ENCODE measurements at regions not wholly inside any gene's neighbourhood (a gene's known extent, or its start where the extent isn't known, plus 50 kb on each side); places are given as distances from the start of the nearest gene placed in this dataset.

DNA sequence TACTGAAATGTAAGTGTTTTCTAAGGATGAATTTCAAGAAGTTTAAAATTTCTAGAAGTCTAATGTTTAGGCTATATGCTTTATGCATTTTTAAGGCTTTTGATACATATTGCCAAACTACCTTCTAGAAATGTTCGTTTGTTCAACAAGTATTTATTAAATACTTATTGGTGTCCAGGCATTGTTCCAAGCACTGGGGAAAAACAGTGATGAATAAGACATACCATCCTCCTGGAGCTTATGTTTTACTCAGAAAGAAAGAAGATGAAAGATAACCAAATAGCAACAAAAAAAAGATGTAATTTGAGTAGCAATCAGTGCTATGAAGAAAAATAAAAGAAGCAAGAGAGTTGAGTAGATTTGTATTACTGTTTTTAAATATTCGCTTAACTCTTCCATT is 692.9 kb downstream of the SLC4A3 start:
- Histone ChIP-seq H2BK5ac (ENCODE audit: insufficient read length, low read length) (no peak overlapping the region), H3K4me1 (ENCODE audit: insufficient read depth, low read length) (no peaks in the 10 kb centered on the region), H2BK120ac (ENCODE audit: low read depth, low read length, poor library complexity, severe bottlenecking) (no peak overlapping the region), H2AFZ (ENCODE audit: low read length) (no peak overlapping the region), H3K79me2 (ENCODE audit: insufficient read depth, low read length) (no peaks in the 10 kb centered on the region), H3K4me2 (ENCODE audit: insufficient read depth, insufficient read length, low read length) (no peak overlapping the region), H3K79me1 (ENCODE audit: insufficient read depth, low read depth, low read length, poor library complexity, severe bottlenecking) (no peaks in the 10 kb centered on the region), H3K23ac (ENCODE audit: insufficient read length, low read depth, low read length) (no peak overlapping the region), H3K14ac (ENCODE audit: insufficient read depth, low read length) (no peak overlapping the region), H3K56ac (ENCODE audit: insufficient read length, low read depth, low read length) (no peak overlapping the region), H3K9me3 (ENCODE audit: control insufficient read depth, low read depth, low read length) (no peaks in the 10 kb centered on the region), H3K18ac (ENCODE audit: insufficient read length, low read depth, low read length) (no peak overlapping the region), H2AK5ac (ENCODE audit: insufficient read length, low read length) (no peak overlapping the region), H3K27me3 (ENCODE audit: insufficient read depth, low read length) (no peaks in the 10 kb centered on the region), H3K4ac (ENCODE audit: low read depth, low read length) (no peak overlapping the region), H4K20me1 (ENCODE audit: control insufficient read depth, insufficient read depth, insufficient read length) (no peaks in the 10 kb centered on the region), H2BK12ac (ENCODE audit: insufficient read length, low read depth, low read length) (no peak overlapping the region), H4K91ac (ENCODE audit: insufficient read length, low read depth, low read length) (no peak overlapping the region), H4K5ac (ENCODE audit: insufficient read length, low read depth, low read length) (no peak overlapping the region), H3K9ac (ENCODE audit: extremely low read depth, insufficient read length, low read length) (no peak overlapping the region), H3T11ph (ENCODE audit: low read length) (no peak overlapping the region), H2BK15ac (ENCODE audit: low read depth, low read length) (no peak overlapping the region), H4K8ac (replicated peaks; ENCODE audit: insufficient read length, low read depth, low read length) (no peak overlapping the region), H2BK20ac (ENCODE audit: low read depth, low read length, poor library complexity, severe bottlenecking) (no peak overlapping the region), H3K23me2 (ENCODE audit: insufficient read length, low read depth, low read length, poor library complexity, severe bottlenecking) (no peaks in the 10 kb centered on the region), H3K27ac (ENCODE audit: insufficient read length, low read depth, low read length) (no peak overlapping the region)
- no CpG with 5 or more reads among the region's 2 CpGs for WGBS (ENCODE audit: extremely low coverage, insufficient read length, low lambda C conversion rate)
- DNase-seq: no peak
- H3K27me3 Mint-ChIP-seq (ENCODE audit: low read depth): no peaks in the 10 kb centered on the region; the same call in 1 of the 2 replicates
- no peaks in the 10 kb centered on the region for H3K4me1 Mint-ChIP-seq
- H3K4me3 Mint-ChIP-seq: no peak overlapping the region
- H3K9me3 Mint-ChIP-seq: no peaks in the 10 kb centered on the region; a peak in 1 of 5 replicates
- H3K27ac Mint-ChIP-seq: no peak overlapping the region
- no peaks in the 10 kb centered on the region for H3K36me3 Mint-ChIP-seq (ENCODE audit: insufficient read depth in 1 of 3, low read depth in 3 of 3)
- TF ChIP-seq, protein P1, sequence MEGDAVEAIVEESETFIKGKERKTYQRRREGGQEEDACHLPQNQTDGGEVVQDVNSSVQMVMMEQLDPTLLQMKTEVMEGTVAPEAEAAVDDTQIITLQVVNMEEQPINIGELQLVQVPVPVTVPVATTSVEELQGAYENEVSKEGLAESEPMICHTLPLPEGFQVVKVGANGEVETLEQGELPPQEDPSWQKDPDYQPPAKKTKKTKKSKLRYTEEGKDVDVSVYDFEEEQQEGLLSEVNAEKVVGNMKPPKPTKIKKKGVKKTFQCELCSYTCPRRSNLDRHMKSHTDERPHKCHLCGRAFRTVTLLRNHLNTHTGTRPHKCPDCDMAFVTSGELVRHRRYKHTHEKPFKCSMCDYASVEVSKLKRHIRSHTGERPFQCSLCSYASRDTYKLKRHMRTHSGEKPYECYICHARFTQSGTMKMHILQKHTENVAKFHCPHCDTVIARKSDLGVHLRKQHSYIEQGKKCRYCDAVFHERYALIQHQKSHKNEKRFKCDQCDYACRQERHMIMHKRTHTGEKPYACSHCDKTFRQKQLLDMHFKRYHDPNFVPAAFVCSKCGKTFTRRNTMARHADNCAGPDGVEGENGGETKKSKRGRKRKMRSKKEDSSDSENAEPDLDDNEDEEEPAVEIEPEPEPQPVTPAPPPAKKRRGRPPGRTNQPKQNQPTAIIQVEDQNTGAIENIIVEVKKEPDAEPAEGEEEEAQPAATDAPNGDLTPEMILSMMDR (conservative IDR thresholded peaks at IDR 0.05): no peak
